ENCODE measurements at regions not wholly inside any gene's neighbourhood (a gene's known extent, or its start where the extent isn't known, plus 50 kb on each side); places are given as distances from the start of the nearest gene placed in this dataset.

- no peak for TF ChIP-seq ZNF274 (IDR thresholded peaks at IDR 0.05; ENCODE audit: low read depth, low read length)
- TF ChIP-seq YY1 (IDR thresholded peaks at IDR 0.05; ENCODE audit: insufficient read depth, insufficient read length): no peak
Measured at GRCh38 chr16:5444189-5444588, 346.6 kb upstream of the EEF2KMT start.
